CD8-positive, alpha-beta memory T cell (primary cell): ENCODE measurements at regions not wholly inside any gene's neighbourhood (a gene's known extent, or its start where the extent isn't known, plus 50 kb on each side); places are given as distances from the start of the nearest gene placed in this dataset.
"Not testable (repeated sequence)": the region's sequence is repeated elsewhere in the genome, so short reads cannot be mapped to it uniquely, and the experiment has no call there.

Experiments
- CTCF ChIA-PET: fragments of 350-600 bp; sonication (Branson Sonifier 250); formaldehyde crosslinking; loops from one replicate; lab custom pipeline; 2021; ENCODE audit warnings: antibody characterized with exemption; lab: Charles Lee
- POLR2A ChIA-PET: fragments of 350-600 bp; sonication (Branson Sonifier 250); formaldehyde crosslinking; loops from one replicate; lab custom pipeline; 2021; ENCODE audit warnings: antibody characterized with exemption; lab: Charles Lee
- DNase-seq, 5 donors: peaks; one replicate each; pipeline versions ENCODE4 v3.0.0 to v3.0.0-alpha.2; 2020 to 2022; ENCODE audit warnings: mixed read lengths in 1 of 5
- H3K27ac ChIP-seq: one replicate; pipeline ENCODE4 v1.7.0; 2013; ENCODE audit warnings: low read depth, mild to moderate bottlenecking, low read length, moderate library complexity
- H3K27me3 ChIP-seq: 2 replicates; pipeline ENCODE4 v1.7.0; 2013; ENCODE audit warnings: low read length, mild to moderate bottlenecking; ENCODE audit not compliant: insufficient read depth, poor library complexity, severe bottlenecking
- H3K36me3 ChIP-seq: 2 replicates; pipeline ENCODE4 v1.7.0; 2013; ENCODE audit warnings: mild to moderate bottlenecking, low read length, moderate library complexity; ENCODE audit not compliant: insufficient read depth
- H3K4me1 ChIP-seq: 2 replicates; pipeline ENCODE4 v1.7.0; 2013; ENCODE audit warnings: mild to moderate bottlenecking, low read length, moderate library complexity; ENCODE audit not compliant: insufficient read depth
- H3K4me3 ChIP-seq: 2 replicates; pipeline ENCODE4 v1.7.0; 2013; ENCODE audit warnings: mild to moderate bottlenecking, low read length
- H3K9me3 ChIP-seq: 2 replicates; pipeline ENCODE4 v1.7.0; 2013; ENCODE audit warnings: mild to moderate bottlenecking, low read length
- H3K27ac Mint-ChIP-seq, 8 donors: one replicate each; pipeline ENCODE4 v1.8.0; 2020 to 2021; ENCODE audit warnings: mixed read lengths in 8 of 8, mild to moderate bottlenecking in 6 of 8, inconsistent platforms in 3 of 8, moderate library complexity in 3 of 8
- H3K27me3 Mint-ChIP-seq, 2 donors: one replicate each; pipeline ENCODE4 v1.8.0; 2020 to 2021; ENCODE audit warnings: mixed read lengths in 2 of 2, mild to moderate bottlenecking in 1 of 2, moderate library complexity in 1 of 2
- H3K36me3 Mint-ChIP-seq, 3 donors: one replicate each; pipeline ENCODE4 v1.8.0; 2020 to 2021; ENCODE audit warnings: mixed read lengths in 3 of 3, inconsistent platforms in 1 of 3, mild to moderate bottlenecking in 1 of 3
- H3K4me1 Mint-ChIP-seq, 3 donors: one replicate each; pipeline ENCODE4 v1.8.0; 2020 to 2021; ENCODE audit warnings: mixed read lengths in 3 of 3, inconsistent platforms in 1 of 3, mild to moderate bottlenecking in 1 of 3
- H3K4me3 Mint-ChIP-seq, 7 donors: one replicate each; pipeline ENCODE4 v1.8.0; 2020 to 2021; ENCODE audit warnings: mixed read lengths in 7 of 7, mild to moderate bottlenecking in 6 of 7, moderate library complexity in 4 of 7, inconsistent platforms in 2 of 7
- H3K9me3 Mint-ChIP-seq, 5 donors: one replicate each; pipeline ENCODE4 v1.8.0; 2020 to 2022; ENCODE audit warnings: mixed read lengths in 5 of 5, mild to moderate bottlenecking in 3 of 5, moderate library complexity in 2 of 5, inconsistent platforms in 1 of 5

GRCh38 chrX:139172731-139173130 lies 357.8 kb upstream of the F9 start:
- Histone ChIP-seq H3K27ac (no peak overlapping the region), H3K4me1 (no peaks in the 10 kb centered on the region), H3K27me3 (no peaks in the 10 kb centered on the region), H3K36me3 (no peaks in the 10 kb centered on the region), H3K9me3 (no peaks in the 10 kb centered on the region), H3K4me3 (no peak overlapping the region)
- H3K36me3 Mint-ChIP-seq, result no peaks in the 10 kb centered on the region
- peaks cover 0 to 4% of the 10 kb centered on the region in 2 donors for H3K27me3 Mint-ChIP-seq
- H3K27ac Mint-ChIP-seq, result no peak overlapping the region
- no peaks in the 10 kb centered on the region for H3K4me1 Mint-ChIP-seq
- CTCF ChIA-PET, result no interaction called here
- no peak for DNase-seq
- POLR2A ChIA-PET, result no interaction called here
- no peaks in the 10 kb centered on the region for H3K9me3 Mint-ChIP-seq
- no peak overlapping the region for H3K4me3 Mint-ChIP-seq

- ChIA-PET CTCF (no interaction called here), POLR2A (no interaction called here)
- Histone ChIP-seq H3K27ac (no peak overlapping the region), H3K4me1 (no peaks in the 10 kb centered on the region), H3K9me3 (no peaks in the 10 kb centered on the region), H3K27me3 (no peaks in the 10 kb centered on the region), H3K36me3 (no peaks in the 10 kb centered on the region), H3K4me3 (no peak overlapping the region)
- no peak for DNase-seq
- Mint-ChIP-seq H3K9me3 (no peaks in the 10 kb centered on the region), H3K4me1 (no peaks in the 10 kb centered on the region), H3K4me3 (no peak overlapping the region), H3K27me3 (peaks cover 0 to 6% of the 10 kb centered on the region in 2 donors), H3K27ac (no peak overlapping the region), H3K36me3 (no peaks in the 10 kb centered on the region)
Measured at GRCh38 chrX:139170526-139171173, 359.9 kb upstream of the F9 start.

DNA sequence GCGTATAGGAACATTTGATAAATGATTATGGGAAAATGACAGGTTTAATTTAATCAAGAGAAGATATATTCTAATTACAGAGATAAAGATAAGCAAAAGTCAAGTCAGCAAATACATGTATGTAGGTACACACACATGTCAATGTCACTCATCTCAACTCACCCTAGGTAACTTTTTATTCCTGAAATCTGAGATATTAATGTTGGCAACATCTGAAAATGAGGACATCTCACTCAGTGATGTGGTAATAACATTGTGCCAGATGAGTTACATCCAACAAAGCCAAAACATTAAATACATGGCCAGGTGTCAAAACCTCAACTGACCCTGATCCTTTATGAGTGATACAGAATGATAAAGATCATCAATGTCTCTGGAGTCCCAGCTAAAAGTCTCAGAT lies 363.3 kb upstream of the F9 start:
- Histone ChIP-seq H3K27ac (no peak overlapping the region), H3K4me1 (no peaks in the 10 kb centered on the region), H3K9me3 (no peaks in the 10 kb centered on the region), H3K27me3 (no peaks in the 10 kb centered on the region), H3K36me3 (no peaks in the 10 kb centered on the region), H3K4me3 (no peak overlapping the region)
- H3K36me3 Mint-ChIP-seq, result no peaks in the 10 kb centered on the region
- no peaks in the 10 kb centered on the region for H3K4me1 Mint-ChIP-seq
- CTCF ChIA-PET, result no interaction called here
- no peak for DNase-seq
- H3K4me3 Mint-ChIP-seq, result no peak overlapping the region
- no peaks in the 10 kb centered on the region for H3K9me3 Mint-ChIP-seq
- POLR2A ChIA-PET, result no interaction called here
- no peak overlapping the region for H3K27ac Mint-ChIP-seq
- peaks cover 0 to 6% of the 10 kb centered on the region in 2 donors for H3K27me3 Mint-ChIP-seq

GRCh38 chrX:139158256-139158655 lies 372.3 kb upstream of the F9 start:
- peaks cover 0 to 4% of the 10 kb centered on the region in 2 donors for H3K27me3 Mint-ChIP-seq
- Histone ChIP-seq H3K36me3 (no peaks in the 10 kb centered on the region), H3K4me1 (no peaks in the 10 kb centered on the region), H3K27ac (no peak overlapping the region), H3K27me3 (no peaks in the 10 kb centered on the region), H3K4me3 (no peak overlapping the region), H3K9me3 (no peaks in the 10 kb centered on the region)
- H3K36me3 Mint-ChIP-seq, result no peaks in the 10 kb centered on the region
- no peak overlapping the region for H3K27ac Mint-ChIP-seq
- POLR2A ChIA-PET, result no interaction called here
- peaks cover 0 to 4% (median 0%) of the 10 kb centered on the region in 5 donors for H3K9me3 Mint-ChIP-seq
- DNase-seq, result no peak
- CTCF ChIA-PET, result no interaction called here
- no peak overlapping the region for H3K4me3 Mint-ChIP-seq
- H3K4me1 Mint-ChIP-seq, result no peaks in the 10 kb centered on the region

DNA sequence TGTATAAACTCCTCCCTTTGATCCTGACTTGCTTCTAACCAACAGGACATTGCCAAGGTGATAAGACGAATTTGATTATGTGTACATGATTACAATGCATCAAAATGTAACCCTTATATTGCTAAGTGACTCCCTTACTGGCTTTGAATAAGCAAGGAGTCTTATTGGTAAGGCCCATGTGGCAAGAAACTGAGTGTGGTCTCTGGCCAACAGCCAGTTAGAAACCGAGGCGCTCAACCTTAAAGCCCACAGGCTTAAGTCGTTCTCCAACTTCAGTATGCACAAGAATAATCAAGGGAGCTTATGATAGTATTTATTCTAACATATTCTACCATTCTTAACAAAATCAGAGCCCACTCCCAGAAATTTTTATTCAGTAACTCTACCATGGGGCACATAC lies 374.2 kb upstream of the F9 start:
- H3K27me3 ChIP-seq, result no peaks in the 10 kb centered on the region
- no peaks in the 10 kb centered on the region for H3K36me3 ChIP-seq
- H3K4me1 ChIP-seq, result no peaks in the 10 kb centered on the region
- H3K4me3 ChIP-seq, result no peak overlapping the region
- H3K27ac ChIP-seq, result no peak overlapping the region
- Mint-ChIP-seq H3K9me3 (peaks cover 0 to 4% (median 0%) of the 10 kb centered on the region in 5 donors), H3K36me3 (no peaks in the 10 kb centered on the region), H3K4me1 (no peaks in the 10 kb centered on the region), H3K4me3 (no peak overlapping the region), H3K27me3 (peaks cover 0 to 3% of the 10 kb centered on the region in 2 donors), H3K27ac (no peak overlapping the region)
- CTCF ChIA-PET, result no interaction called here
- H3K9me3 ChIP-seq, result no peaks in the 10 kb centered on the region
- no peak for DNase-seq
- POLR2A ChIA-PET, result no interaction called here

- H3K27ac ChIP-seq, H3K4me3 ChIP-seq, H3K9me3 ChIP-seq, DNase-seq, H3K36me3 ChIP-seq, H3K4me3 Mint-ChIP-seq, H3K4me1 Mint-ChIP-seq, H3K27me3 Mint-ChIP-seq, H3K27ac Mint-ChIP-seq, H3K36me3 Mint-ChIP-seq, CTCF ChIA-PET, POLR2A ChIA-PET, H3K9me3 Mint-ChIP-seq, H3K4me1 ChIP-seq, H3K27me3 ChIP-seq: not testable (repeated sequence)
Measured at GRCh38 chrX:139146625-139147024, 383.9 kb upstream of the F9 start.

GRCh38 chrX:139141370-139141769 lies 389.2 kb upstream of the F9 start:
- H3K27me3 Mint-ChIP-seq, result peaks cover 0 to 5% of the 10 kb centered on the region in 2 donors
- H3K4me3 Mint-ChIP-seq, result no peak overlapping the region
- ChIA-PET POLR2A (no interaction called here), CTCF (no interaction called here)
- no peaks in the 10 kb centered on the region for H3K4me1 Mint-ChIP-seq
- no peaks in the 10 kb centered on the region for H3K36me3 Mint-ChIP-seq
- no peaks in the 10 kb centered on the region for H3K27me3 ChIP-seq
- no peak for DNase-seq
- no peak overlapping the region for H3K27ac ChIP-seq
- no peak overlapping the region for H3K4me3 ChIP-seq
- no peaks in the 10 kb centered on the region for H3K36me3 ChIP-seq
- peaks cover 0 to 2% (median 0%) of the 10 kb centered on the region in 5 donors for H3K9me3 Mint-ChIP-seq
- H3K4me1 ChIP-seq, result no peaks in the 10 kb centered on the region
- no peak overlapping the region for H3K27ac Mint-ChIP-seq
- no peaks in the 10 kb centered on the region for H3K9me3 ChIP-seq

DNA sequence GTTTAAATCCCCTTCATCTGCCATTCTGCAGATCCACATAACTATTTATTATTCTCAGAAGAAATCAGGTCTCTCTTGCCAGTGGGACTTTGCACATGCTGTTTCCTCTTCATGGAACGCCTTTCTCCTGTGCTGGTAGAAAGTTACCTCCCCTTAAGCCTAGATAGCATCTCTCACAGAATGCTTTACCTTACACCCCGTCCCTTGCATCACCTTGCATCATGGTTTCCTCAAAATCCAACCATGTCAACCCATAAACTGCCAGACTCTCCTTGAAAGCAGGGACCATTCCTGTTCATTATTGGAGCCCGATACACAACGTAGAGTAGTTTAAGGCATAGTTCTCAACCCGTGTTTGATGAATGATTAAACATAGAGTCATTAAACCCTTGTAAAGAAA lies 396.2 kb upstream of the F9 start:
- DNase-seq, result no peak
- Histone ChIP-seq H3K4me1 (no peaks in the 10 kb centered on the region), H3K27ac (no peak overlapping the region), H3K9me3 (no peaks in the 10 kb centered on the region), H3K36me3 (no peaks in the 10 kb centered on the region), H3K4me3 (no peak overlapping the region), H3K27me3 (no peaks in the 10 kb centered on the region)
- POLR2A ChIA-PET, result no interaction called here
- CTCF ChIA-PET, result no interaction called here
- Mint-ChIP-seq H3K27me3 (peaks cover 0 to 4% of the 10 kb centered on the region in 2 donors), H3K36me3 (no peaks in the 10 kb centered on the region), H3K9me3 (no peaks in the 10 kb centered on the region), H3K4me1 (no peaks in the 10 kb centered on the region), H3K27ac (no peak overlapping the region), H3K4me3 (no peak overlapping the region)

DNA sequence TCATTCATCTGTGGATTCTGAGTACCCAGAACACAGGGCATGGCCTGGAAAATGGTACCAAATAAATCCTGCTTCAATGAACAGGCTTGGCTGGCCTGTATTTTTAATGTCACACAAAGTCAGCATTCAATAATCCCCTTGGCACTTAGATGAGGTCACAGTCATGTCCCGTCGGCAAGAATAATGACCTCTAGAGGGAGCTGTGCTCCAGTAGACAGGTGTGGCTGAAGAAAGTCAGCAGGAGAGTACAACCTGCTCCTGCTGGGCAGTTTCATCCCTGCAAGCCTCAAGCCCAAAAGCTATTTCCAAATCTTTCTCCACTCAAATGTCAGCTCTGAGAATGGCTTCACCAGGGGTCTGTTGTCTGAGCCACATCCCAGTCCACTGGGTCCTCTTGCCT lies 404.0 kb upstream of the F9 start:
- Histone ChIP-seq H3K4me1 (no peaks in the 10 kb centered on the region), H3K36me3 (no peaks in the 10 kb centered on the region), H3K27ac (no peak overlapping the region), H3K27me3 (no peaks in the 10 kb centered on the region), H3K4me3 (no peak overlapping the region), H3K9me3 (no peaks in the 10 kb centered on the region)
- Mint-ChIP-seq H3K4me1 (no peaks in the 10 kb centered on the region), H3K36me3 (no peaks in the 10 kb centered on the region), H3K9me3 (no peaks in the 10 kb centered on the region), H3K4me3 (no peak overlapping the region), H3K27ac (no peak overlapping the region), H3K27me3 (peaks cover 0 to 5% of the 10 kb centered on the region in 2 donors)
- DNase-seq, result no peak
- POLR2A ChIA-PET, result no interaction called here
- CTCF ChIA-PET, result no interaction called here
